HCT116 (cell line): ENCODE measurements at regions not wholly inside any gene's neighbourhood (a gene's known extent, or its start where the extent isn't known, plus 50 kb on each side); places are given as distances from the start of the nearest gene placed in this dataset.

Experiments used
- ATAC-seq: fragments of 200-7000 bp; cut with Tn5 transposase; 2 replicates; pipeline ENCODE4 v1.9.1; 2020; ENCODE audit warnings: mild to moderate bottlenecking, moderate library complexity
- BruUV-seq: library from RNA; stranded (reverse); fragments of 400-500 nt; replicated peaks from 2 replicates; lab custom pipeline; 2021; lab: Mats Ljungman, UMichigan
- CTCF ChIA-PET: fragments of 300-600 bp; sonication (Branson Sonifier 250); formaldehyde crosslinking; loops from one replicate; lab custom pipeline; 2021; ENCODE audit warnings: antibody characterized with exemption; lab: Charles Lee
- POLR2A ChIA-PET: fragments of 300-600, 350-600 bp; sonication (Branson Sonifier 250); formaldehyde crosslinking; loops from one replicate; lab custom pipeline; 2021; ENCODE audit warnings: antibody characterized with exemption; lab: Charles Lee
- RAD21 ChIA-PET, 2 experiments: fragments of 300-600 bp; sonication (Branson Sonifier 250); formaldehyde crosslinking; loops; one replicate each; lab custom pipeline; 2023; ENCODE audit warnings: low total read pairs in 2 of 2; ENCODE audit not compliant: uncharacterized antibody in 2 of 2, unreplicated experiment in 2 of 2, low non-redundant PET in 1 of 2; lab: Charles Lee
- DNase-seq: peaks from one replicate; pipeline ENCODE4 v3.0.0-alpha.2; 2010; ENCODE audit warnings: low read depth, low spot score
- H2AFZ ChIP-seq: fragments of 200-600 bp; shearing (Covaris generic), sonication (generic); 2 replicates; pipeline ENCODE4 v1.6.1; 2017; ENCODE audit warnings: low read depth, mixed run types, mixed read lengths, antibody characterized with exemption, low read length; ENCODE audit not compliant: poor library complexity, severe bottlenecking
- H3K27ac ChIP-seq: 2 replicates; pipeline ENCODE4 v1.5.1; 2012; ENCODE audit warnings: low read depth, low read length
- H3K27me3 ChIP-seq: fragments of 200-600 bp; sonication (generic); 2 replicates; pipeline ENCODE4 v1.6.1; 2016; ENCODE audit warnings: mixed run types, low read length, mixed read lengths; ENCODE audit not compliant: insufficient read depth
- H3K36me3 ChIP-seq, 2 experiments: fragments of 200-500 bp in 1 of 2; fragments of 200-600 bp in 1 of 2; sonication (Bioruptor generic) in 1 of 2; sonication (generic) in 1 of 2; 2 replicates each; pipeline versions ENCODE4 v1.5.1 to v1.6.1; 2014 to 2016; ENCODE audit warnings: low read length in 2 of 2, inconsistent platforms in 1 of 2, mixed read lengths in 1 of 2, mixed run types in 1 of 2; ENCODE audit not compliant: insufficient read depth in 2 of 2, control insufficient read depth in 1 of 2
- H3K4me1 ChIP-seq, 2 experiments: fragments of 200-600 bp in 1 of 2; sonication (generic) in 1 of 2; 2 replicates each; pipeline versions ENCODE4 v1.5.1 to v1.6.1; 2012 to 2017; ENCODE audit warnings: low read length in 2 of 2, inconsistent platforms in 1 of 2, mild to moderate bottlenecking in 1 of 2, mixed read lengths in 1 of 2, mixed run types in 1 of 2, moderate library complexity in 1 of 2; ENCODE audit not compliant: insufficient read depth in 2 of 2, control insufficient read depth in 1 of 2
- H3K4me2 ChIP-seq: fragments of 200-600 bp; sonication (generic); 2 replicates; pipeline ENCODE4 v1.6.1; 2017; ENCODE audit warnings: mixed run types, low read length, mixed read lengths
- H3K4me3 ChIP-seq, 2 experiments: fragments of 200-600 bp in 1 of 2; sonication (generic) in 1 of 2; replicated peaks in 1 of 2; 2 replicates each; pipeline ENCODE4 v1.5.1; 2011 to 2016; ENCODE audit warnings: low read length in 2 of 2, control low read depth in 1 of 2, low read depth in 1 of 2, mild to moderate bottlenecking in 1 of 2, mixed read lengths in 1 of 2, mixed run types in 1 of 2
- H3K79me2 ChIP-seq: fragments of 200-600 bp; sonication (generic); 2 replicates; pipeline ENCODE4 v1.6.1; 2017; ENCODE audit warnings: mild to moderate bottlenecking, mixed run types, low read length, moderate library complexity, mixed read lengths; ENCODE audit not compliant: insufficient read depth
- H3K9ac ChIP-seq: fragments of 200-600 bp; sonication (generic); 2 replicates; pipeline ENCODE4 v1.6.1; 2016; ENCODE audit warnings: low read length, mixed read lengths
- H3K9me2 ChIP-seq: fragments of 200-600 bp; sonication (generic), shearing (Covaris generic); 2 replicates; pipeline ENCODE4 v1.6.1; 2017; ENCODE audit warnings: mixed run types, mild to moderate bottlenecking, moderate library complexity; ENCODE audit not compliant: insufficient read depth
- H3K9me3 ChIP-seq, 2 experiments: fragments of 200-500 bp in 1 of 2; fragments of 200-600 bp in 1 of 2; sonication (Bioruptor generic) in 1 of 2; sonication (generic) in 1 of 2; 2 replicates each; pipeline ENCODE4 v1.6.1; 2014 to 2017; ENCODE audit warnings: low read length in 2 of 2, mixed read lengths in 2 of 2, inconsistent platforms in 1 of 2, low read depth in 1 of 2, mild to moderate bottlenecking in 1 of 2, mixed run types in 1 of 2, moderate library complexity in 1 of 2; ENCODE audit not compliant: control insufficient read depth in 1 of 2, insufficient read depth in 1 of 2
- H4K20me1 ChIP-seq: fragments of 200-600 bp; sonication (generic), shearing (Covaris generic); 2 replicates; pipeline ENCODE4 v1.6.1; 2017; ENCODE audit warnings: mixed run types, mild to moderate bottlenecking, moderate library complexity; ENCODE audit not compliant: insufficient read depth
- ATF3 ChIP-seq: IDR thresholded peaks from 2 replicates; pipeline ENCODE4 v1.6.1; 2012
- CBX3 ChIP-seq: IDR thresholded peaks from 2 replicates; pipeline ENCODE4 v1.6.1; 2012; ENCODE audit warnings: low read depth
- CEBPB ChIP-seq: IDR thresholded peaks from 2 replicates; pipeline ENCODE4 v1.6.1; 2012; ENCODE audit warnings: low read depth
- CTCF ChIP-seq, 3 experiments: fragments of 200-600 bp in 1 of 3; sonication (generic) in 1 of 3; IDR thresholded peaks in 2 of 3; conservative IDR thresholded peaks in 1 of 3; 2 replicates each; pipeline ENCODE4 v1.5.1; 2012 to 2017; ENCODE audit warnings: low read depth in 2 of 3, low read length in 2 of 3, antibody characterized with exemption in 1 of 3, borderline replicate concordance in 1 of 3, control low read depth in 1 of 3, mild to moderate bottlenecking in 1 of 3, mixed read lengths in 1 of 3, mixed run types in 1 of 3, moderate library complexity in 1 of 3; ENCODE audit not compliant: insufficient read depth in 1 of 3
- ELF1 ChIP-seq: IDR thresholded peaks from 2 replicates; pipeline ENCODE4 v1.6.1; 2012; ENCODE audit warnings: low read depth, borderline replicate concordance
- FOSL1 ChIP-seq: IDR thresholded peaks from 2 replicates; pipeline ENCODE4 v1.6.1; 2012; ENCODE audit warnings: low read depth
- MAX ChIP-seq: IDR thresholded peaks from 2 replicates; pipeline ENCODE4 v1.6.1; 2012
- REST ChIP-seq: IDR thresholded peaks from 2 replicates; pipeline ENCODE4 v1.6.1; 2012; ENCODE audit warnings: low read depth
- SP1 ChIP-seq: IDR thresholded peaks from 2 replicates; pipeline ENCODE4 v1.6.1; 2012; ENCODE audit warnings: low read depth
- TCF7L2 ChIP-seq: IDR thresholded peaks from 2 replicates; pipeline ENCODE4 v1.7.0; 2011; ENCODE audit warnings: borderline replicate concordance, inconsistent platforms; ENCODE audit not compliant: insufficient read depth, insufficient read length; ENCODE audit errors: extremely low read depth
- YY1 ChIP-seq: IDR thresholded peaks from 2 replicates; pipeline ENCODE4 v1.6.1; 2011; ENCODE audit warnings: low read length, low read depth, moderate library complexity, mild to moderate bottlenecking; ENCODE audit not compliant: insufficient replicate concordance; ENCODE audit errors: extremely low read depth
- ZFX ChIP-seq: fragments of 450-650 bp; IDR thresholded peaks from 2 replicates; pipeline ENCODE4 v1.6.1; 2017
- intact Hi-C: fragments of 100-400 bp; cut with micrococcal nuclease; formaldehyde crosslinking; loops from 2 replicates; pipeline ENCODE4 v1.10.0; 2022

- TF ChIP-seq TCF7L2 (no peak), ATF3 (no peak), ZFX (no peak)
Observed at GRCh38 chr2:129367107-129367506, 612.4 kb upstream of the RAB6C start (continued).

GRCh38 chr2:129369437-129369836 is 610.0 kb upstream of the RAB6C start:
- Histone ChIP-seq H2AFZ (no peak overlapping the region), H3K4me3 (no peak overlapping the region), H3K9me3 (no peaks in the 10 kb centered on the region), H4K20me1 (no peaks in the 10 kb centered on the region), H3K27me3 (peaks cover 40% of the 10 kb centered on the region), H3K79me2 (no peaks in the 10 kb centered on the region), H3K4me1 (no peaks in the 10 kb centered on the region), H3K4me2 (no peak overlapping the region), H3K27ac (no peak overlapping the region), H3K9ac (no peak overlapping the region), H3K36me3 (no peaks in the 10 kb centered on the region), H3K9me2 (no peaks in the 10 kb centered on the region)
- intact Hi-C loops: no loop called here
- ATAC-seq (no peak), DNase-seq (no peak)
- no TSS peak for BruUV-seq
- ChIA-PET RAD21 (no interaction called here), CTCF (no interaction called here), POLR2A (no interaction called here)
- TF ChIP-seq YY1: no peak

GRCh38 chr2:129374452-129374851 is 605.0 kb upstream of the RAB6C start:
- Histone ChIP-seq H4K20me1 (no peaks in the 10 kb centered on the region), H3K36me3 (no peaks in the 10 kb centered on the region), H3K9me2 (no peaks in the 10 kb centered on the region), H3K4me1 (no peaks in the 10 kb centered on the region), H3K27me3 (peaks cover 24% of the 10 kb centered on the region), H2AFZ (no peak overlapping the region), H3K4me3 (no peak overlapping the region), H3K4me2 (no peak overlapping the region), H3K9me3 (no peaks in the 10 kb centered on the region), H3K79me2 (no peaks in the 10 kb centered on the region)
- ATAC-seq (no peak), DNase-seq (no peak)
- ChIA-PET CTCF (no interaction called here), POLR2A (no interaction called here)
- intact Hi-C loops: no loop called here
- TF ChIP-seq TCF7L2 (no peak), CBX3 (no peak), REST (no peak), CEBPB (no peak), SP1 (no peak), MAX (no peak), ELF1 (no peak), CTCF (IDR thresholded peaks at IDR 0.05 in 2 of 3, conservative IDR thresholded peaks at IDR 0.05 in 1 of 3; ENCODE audit: borderline replicate concordance in 1 of 3, insufficient read depth in 1 of 3, low read depth in 2 of 3, low read length in 2 of 3) (no peak), FOSL1 (no peak)
- TF ChIP-seq, all 23 proteins: peak for 0
- BruUV-seq: no TSS peak
- H3K9ac ChIP-seq: no peak overlapping the region
- RAD21 ChIA-PET: no interaction called here
- no peak overlapping the region for H3K27ac ChIP-seq
